HG03108 (cell line): ENCODE measurements at regions not wholly inside any gene's neighbourhood (a gene's known extent, or its start where the extent isn't known, plus 50 kb on each side); places are given as distances from the start of the nearest gene placed in this dataset.

Experiments
- ATAC-seq: cut with Tn5 transposase; IDR thresholded peaks from one replicate; pipeline ENCODE4 v1.9.1; 2021; ENCODE audit warnings: moderate library complexity; ENCODE audit not compliant: unreplicated experiment

- no peak for ATAC-seq
Measured at GRCh38 chr3:22106213-22106896, 355.3 kb upstream of the ZNF385D start.

GRCh38 chr3:22111226-22111625 lies 360.2 kb upstream of the ZNF385D start:
- ATAC-seq = no peak

DNA sequence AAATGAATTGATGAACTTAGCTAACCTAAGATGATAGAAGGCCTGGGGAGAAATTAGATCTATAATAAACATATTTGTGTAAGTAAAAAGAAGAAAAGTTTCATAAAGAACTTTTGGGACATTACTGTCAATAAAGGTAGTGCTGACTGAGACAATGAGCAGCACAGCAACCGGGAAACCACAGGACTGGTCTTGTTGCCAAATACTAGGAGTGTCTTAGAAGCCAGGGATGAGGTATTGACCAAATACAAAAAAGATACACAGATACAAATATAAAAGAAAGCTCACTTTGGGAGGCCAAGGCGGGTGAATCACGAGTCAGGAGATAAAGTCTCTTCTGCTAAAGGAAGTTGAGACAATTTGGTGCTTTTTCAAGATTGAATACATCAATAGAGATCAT lies 362.4 kb upstream of the ZNF385D start:
- no peak for ATAC-seq

DNA sequence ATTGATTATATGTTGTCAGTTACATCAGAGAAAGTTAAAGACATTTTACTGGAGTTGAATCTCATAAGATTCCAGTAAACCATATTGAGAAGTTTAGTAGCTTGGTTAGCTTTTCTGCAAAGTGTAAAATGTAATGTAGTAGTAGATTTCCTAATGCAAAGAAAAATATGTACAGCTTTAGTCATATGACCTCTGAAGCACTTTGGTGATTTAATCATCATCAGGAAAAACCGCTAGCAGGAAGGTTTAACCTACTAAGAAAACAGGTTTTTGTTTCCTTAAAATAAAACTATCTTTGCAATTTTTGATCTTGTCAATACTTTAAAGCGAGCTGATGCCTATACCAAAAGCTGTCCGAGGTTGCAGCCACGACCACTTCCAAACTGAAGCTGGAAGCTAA lies 364.6 kb upstream of the ZNF385D start:
- ATAC-seq = no peak

- ATAC-seq = no peak
Measured at GRCh38 chr3:22117091-22117490, 366.1 kb upstream of the ZNF385D start.

DNA sequence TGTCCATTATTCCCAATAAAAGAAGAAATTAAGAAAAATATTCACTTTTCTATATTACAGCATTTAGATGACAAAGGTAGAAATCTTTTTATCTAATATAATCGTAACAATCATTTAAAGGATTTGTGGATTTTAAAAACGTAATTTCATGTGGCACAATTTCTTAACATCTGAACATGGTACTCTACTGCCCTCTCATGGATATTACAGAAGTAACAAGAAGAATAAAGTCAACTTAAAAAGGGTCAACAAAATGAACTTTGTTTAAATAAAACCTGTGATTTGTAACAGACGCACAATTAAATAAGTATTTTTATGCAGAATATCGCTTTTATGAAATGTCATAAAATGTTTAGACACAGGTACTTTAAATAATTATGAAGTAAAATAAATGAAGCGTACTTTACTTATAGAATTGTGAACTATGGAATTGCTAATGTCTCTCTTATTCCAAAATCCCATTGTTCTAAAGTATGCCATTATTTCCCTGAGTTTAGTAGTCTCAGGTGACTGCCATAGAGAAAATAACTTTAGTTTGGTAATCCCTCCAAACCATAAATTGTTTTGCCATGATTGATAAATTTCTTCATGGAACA lies 366.8 kb upstream of the ZNF385D start:
- ATAC-seq = no peak

DNA sequence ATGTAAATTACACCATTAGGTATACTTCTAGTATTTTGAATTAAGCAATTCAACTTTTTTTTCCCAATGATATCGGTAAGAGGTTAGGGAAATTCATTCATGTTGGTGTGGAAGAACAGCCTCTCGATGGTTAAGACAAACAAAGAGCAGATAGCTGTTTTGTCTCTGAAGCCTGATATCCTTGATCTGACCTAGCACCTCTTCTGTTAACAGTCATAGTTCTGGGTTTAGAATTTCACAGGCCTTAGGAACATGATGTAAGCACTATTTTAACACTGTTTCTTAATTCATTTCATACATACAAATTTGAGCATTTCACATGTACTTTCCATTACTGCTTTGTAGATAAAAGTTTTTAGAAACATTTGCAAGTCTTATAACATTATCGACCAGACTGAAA lies 367.5 kb upstream of the ZNF385D start:
- no peak for ATAC-seq

GRCh38 chr3:22121068-22121701 lies 370.2 kb upstream of the ZNF385D start:
- ATAC-seq = peak; percentile 70

DNA sequence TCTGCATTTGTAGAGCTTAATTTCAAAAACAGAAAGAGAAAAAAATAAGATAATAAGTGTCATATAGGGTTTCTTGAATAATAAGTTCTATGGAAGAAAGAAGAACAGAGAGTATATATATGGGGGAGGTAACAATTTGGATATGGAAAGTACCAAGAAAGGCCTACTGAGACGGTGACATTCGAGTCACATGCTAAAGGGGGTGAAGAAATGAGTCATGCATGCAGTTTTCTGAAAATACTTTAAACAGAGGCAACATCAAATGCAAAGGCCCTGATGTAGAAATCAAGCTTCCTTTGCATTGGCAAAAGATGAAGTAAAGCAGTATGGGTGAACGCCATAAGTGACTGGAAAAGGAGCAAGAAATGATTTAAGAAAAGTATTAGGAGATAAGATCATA lies 371.6 kb upstream of the ZNF385D start:
- peak; percentile 77 for ATAC-seq

- ATAC-seq = no peak
Measured at GRCh38 chr3:22129101-22129500, 378.1 kb upstream of the ZNF385D start.

DNA sequence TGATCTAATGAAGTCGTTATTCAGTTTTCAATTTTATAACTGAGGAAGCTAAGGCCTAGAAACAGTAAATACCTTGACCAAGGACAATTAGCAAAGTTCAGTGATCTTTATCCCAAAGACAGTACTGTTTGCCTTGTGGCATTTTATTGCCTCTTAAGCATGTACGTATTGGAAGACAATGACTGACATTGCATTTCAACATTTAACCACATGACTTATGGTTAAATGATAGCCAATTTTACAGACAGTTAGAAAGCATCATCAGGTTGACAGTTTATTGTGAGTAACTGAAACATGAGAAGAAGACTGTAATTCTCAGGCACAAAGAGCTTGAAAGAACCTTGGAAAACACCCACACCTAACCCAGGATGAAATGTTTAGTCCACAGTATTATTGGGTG lies 390.8 kb upstream of the ZNF385D start:
- ATAC-seq = no peak

GRCh38 chr3:22147161-22147560 lies 396.2 kb upstream of the ZNF385D start:
- no peak for ATAC-seq

DNA sequence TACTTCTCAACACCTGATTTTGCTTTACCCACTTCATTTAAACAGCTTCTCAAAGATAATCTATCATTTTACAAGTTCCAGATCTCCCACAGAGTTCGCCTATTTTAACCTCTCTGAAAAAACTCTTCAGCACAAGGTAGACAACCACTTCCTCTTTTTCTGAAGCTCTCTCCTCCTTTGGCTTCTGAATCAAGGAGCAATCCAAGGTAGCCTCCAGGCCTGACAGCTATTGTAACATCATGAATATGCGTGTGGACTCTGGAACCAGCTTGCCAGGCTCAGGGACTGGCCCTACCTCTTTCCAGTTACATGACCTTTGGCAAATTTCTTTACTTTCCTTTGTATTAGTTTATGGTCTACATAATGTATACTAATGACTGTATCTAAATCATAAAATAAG lies 405.9 kb upstream of the ZNF385D start:
- no peak for ATAC-seq

GRCh38 chr3:22157848-22158247 lies 406.8 kb upstream of the ZNF385D start:
- no peak for ATAC-seq

- ATAC-seq = no peak
Measured at GRCh38 chr3:22159004-22159695, 408.1 kb upstream of the ZNF385D start.

GRCh38 chr3:22161315-22161714 lies 410.3 kb upstream of the ZNF385D start:
- ATAC-seq = no peak

GRCh38 chr3:22170370-22170769 lies 419.4 kb upstream of the ZNF385D start:
- no peak for ATAC-seq

DNA sequence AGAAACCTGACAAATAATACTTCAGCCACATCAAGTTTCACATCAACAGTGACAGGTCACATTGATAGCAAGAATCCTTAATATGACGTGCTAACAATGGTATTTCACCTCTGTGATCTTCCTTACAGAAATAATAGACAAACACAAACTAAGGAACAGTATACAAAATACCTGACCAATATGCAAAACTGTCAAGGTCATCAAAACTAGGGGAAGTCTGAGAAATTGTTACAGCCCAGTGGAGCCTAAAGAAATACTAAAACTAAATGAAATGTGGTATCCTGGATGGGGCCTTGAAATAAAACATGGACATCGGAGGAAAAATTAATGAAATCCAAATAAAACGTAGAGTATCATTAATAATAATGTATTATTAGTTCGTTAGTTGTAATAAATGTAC lies 422.0 kb upstream of the ZNF385D start:
- no peak for ATAC-seq

GRCh38 chr3:22175947-22176346 lies 424.9 kb upstream of the ZNF385D start:
- no peak for ATAC-seq

DNA sequence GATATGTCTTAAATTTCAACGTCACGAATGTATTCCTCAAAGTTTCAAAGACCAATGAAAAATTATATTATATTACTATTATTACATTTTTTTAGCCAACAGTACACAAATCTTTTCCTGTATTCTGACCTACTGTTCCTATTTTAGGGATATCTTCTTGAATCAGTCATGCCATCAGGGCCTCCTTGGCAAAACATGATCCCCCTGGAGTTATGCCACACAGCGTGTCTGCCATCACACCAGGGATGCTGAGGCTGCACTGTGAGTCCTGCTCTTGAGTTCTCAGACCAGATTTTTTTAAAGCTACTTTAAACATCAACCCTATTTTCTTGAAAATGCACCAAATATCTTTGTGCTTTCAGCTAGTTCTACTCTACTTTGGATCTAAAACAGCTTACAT lies 425.9 kb upstream of the ZNF385D start:
- no peak for ATAC-seq

DNA sequence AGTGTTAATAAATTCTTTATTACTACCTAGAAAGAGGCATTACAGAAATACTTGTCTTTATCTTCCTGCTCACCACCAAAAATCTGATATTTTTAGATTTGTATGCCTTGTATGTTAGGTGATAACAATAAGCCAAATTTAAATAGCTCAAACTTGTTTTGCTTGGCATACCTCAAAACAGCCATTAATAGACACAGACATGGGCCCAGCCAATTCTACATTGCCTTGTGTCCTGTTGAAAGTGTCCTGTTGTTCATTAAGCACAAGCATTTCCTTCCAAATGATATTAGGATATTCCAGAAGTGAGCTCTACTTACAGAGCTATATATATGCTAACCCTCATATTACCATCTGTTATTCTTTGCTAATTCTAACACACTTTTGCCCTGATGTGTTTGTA lies 438.6 kb upstream of the ZNF385D start:
- no peak for ATAC-seq

GRCh38 chr3:22199095-22199494 lies 448.1 kb upstream of the ZNF385D start:
- no peak for ATAC-seq
